ENCODE measurements at regions not wholly inside any gene's neighbourhood (a gene's known extent, or its start where the extent isn't known, plus 50 kb on each side); places are given as distances from the start of the nearest gene placed in this dataset.
"Not testable (repeated sequence)": the region's sequence is repeated elsewhere in the genome, so short reads cannot be mapped to it uniquely, and the experiment has no call there.

DNA sequence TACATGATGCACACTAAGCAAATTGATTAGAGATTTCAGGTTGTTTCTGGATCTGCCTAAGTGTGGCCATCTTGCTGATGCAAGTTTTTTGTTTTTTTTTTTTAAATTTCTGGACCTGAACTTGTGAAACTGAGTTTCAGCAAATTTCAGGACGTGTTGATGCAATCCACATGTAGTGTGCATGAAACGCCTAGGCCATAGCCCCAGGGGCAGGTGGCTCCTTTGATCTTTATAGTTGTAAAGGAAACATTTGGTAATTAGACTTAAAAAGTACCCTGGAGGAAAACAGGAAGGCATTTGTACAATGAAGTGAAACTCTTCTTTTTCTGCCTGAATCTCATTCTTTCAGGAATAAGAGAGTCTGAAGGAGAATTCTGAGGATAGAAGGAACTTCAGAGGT is 162.2 kb upstream of the LHX8 start:
- no TSS peak for BruUV-seq (replicated peaks)
- no peaks in the 10 kb centered on the region for H3K4me1 Mint-ChIP-seq (ENCODE audit: low read depth, unreplicated experiment)
- H3K4me3 Mint-ChIP-seq (ENCODE audit: low read depth, unreplicated experiment) = no peak overlapping the region
- intact Hi-C loops (cut with micrococcal nuclease; ENCODE audit: unreplicated experiment) = no loop called here
- no peaks in the 10 kb centered on the region for H3K27me3 Mint-ChIP-seq (ENCODE audit: unreplicated experiment)
- no peak for DNase-seq
- CTCF ChIA-PET = interaction anchor here (1.0 kb wide), 1 partner anchor 8 kb away, joined by 4 read pairs; no protein-coding TSS in a partner anchor
- no peak for TF ChIP-seq CTCF (IDR thresholded peaks at IDR 0.05; ENCODE audit: unreplicated experiment)
- H3K9me3 Mint-ChIP-seq (ENCODE audit: low read depth, unreplicated experiment) = no peaks in the 10 kb centered on the region
- H3K36me3 Mint-ChIP-seq (ENCODE audit: insufficient read depth, unreplicated experiment) = no peaks in the 10 kb centered on the region
- H3K27ac Mint-ChIP-seq (ENCODE audit: unreplicated experiment) = no peak overlapping the region

- Mint-ChIP-seq H3K4me3 (ENCODE audit: low read depth, unreplicated experiment) (no peak overlapping the region), H3K27ac (ENCODE audit: unreplicated experiment) (no peak overlapping the region), H3K4me1 (ENCODE audit: low read depth, unreplicated experiment) (no peaks in the 10 kb centered on the region), H3K27me3 (ENCODE audit: unreplicated experiment) (no peaks in the 10 kb centered on the region), H3K36me3 (ENCODE audit: insufficient read depth, unreplicated experiment) (no peaks in the 10 kb centered on the region), H3K9me3 (ENCODE audit: low read depth, unreplicated experiment) (no peaks in the 10 kb centered on the region)
- BruUV-seq (replicated peaks) = no TSS peak
- intact Hi-C loops (cut with micrococcal nuclease; ENCODE audit: unreplicated experiment) = no loop called here
- TF ChIP-seq CTCF (IDR thresholded peaks at IDR 0.05; ENCODE audit: unreplicated experiment) = no peak
- DNase-seq = no peak
- CTCF ChIA-PET = no interaction called here
Measured at GRCh38 chr1:74976491-74976890, 157.7 kb upstream of the LHX8 start.

- intact Hi-C loops (cut with micrococcal nuclease; ENCODE audit: unreplicated experiment); H3K27ac Mint-ChIP-seq (ENCODE audit: unreplicated experiment); H3K4me1 Mint-ChIP-seq (ENCODE audit: low read depth, unreplicated experiment); DNase-seq; H3K36me3 Mint-ChIP-seq (ENCODE audit: insufficient read depth, unreplicated experiment); H3K4me3 Mint-ChIP-seq (ENCODE audit: low read depth, unreplicated experiment); H3K27me3 Mint-ChIP-seq (ENCODE audit: unreplicated experiment); H3K9me3 Mint-ChIP-seq (ENCODE audit: low read depth, unreplicated experiment); BruUV-seq (replicated peaks): not testable (repeated sequence)
- CTCF ChIA-PET = interaction anchor here (0.7 kb wide), 1 partner anchor 169 kb away, joined by 4 read pairs; no protein-coding TSS in a partner anchor
Measured at GRCh38 chr1:74992448-74992847, 141.7 kb upstream of the LHX8 start.

DNA sequence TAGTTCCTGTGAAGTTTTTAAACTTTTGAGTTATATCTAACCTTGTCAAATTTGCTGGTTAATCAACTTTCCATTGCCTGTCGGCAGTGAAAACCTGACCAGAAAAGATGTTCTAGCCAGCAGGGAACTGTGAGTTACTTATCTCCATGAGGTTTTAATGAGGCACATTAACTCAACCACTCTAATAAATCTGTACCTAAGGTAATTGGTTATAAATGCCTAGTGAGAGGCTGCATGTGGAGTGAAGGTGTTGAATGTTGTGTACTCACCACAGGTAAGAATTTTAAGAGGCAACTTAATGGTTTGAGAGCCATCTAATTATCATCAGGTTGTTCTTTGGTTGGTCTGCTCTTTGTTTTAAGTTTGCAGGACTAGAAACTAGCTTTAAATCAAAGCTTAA is 138.4 kb upstream of the LHX8 start:
- CTCF ChIA-PET = no interaction called here
- intact Hi-C loops (cut with micrococcal nuclease; ENCODE audit: unreplicated experiment) = no loop called here
- no peaks in the 10 kb centered on the region for H3K4me1 Mint-ChIP-seq (ENCODE audit: low read depth, unreplicated experiment)
- DNase-seq = no peak
- H3K9me3 Mint-ChIP-seq (ENCODE audit: low read depth, unreplicated experiment) = no peaks in the 10 kb centered on the region
- no TSS peak for BruUV-seq (replicated peaks)
- no peaks in the 10 kb centered on the region for H3K36me3 Mint-ChIP-seq (ENCODE audit: insufficient read depth, unreplicated experiment)
- H3K27ac Mint-ChIP-seq (ENCODE audit: unreplicated experiment) = no peak overlapping the region
- TF ChIP-seq CTCF (IDR thresholded peaks at IDR 0.05; ENCODE audit: unreplicated experiment) = no peak
- H3K4me3 Mint-ChIP-seq (ENCODE audit: low read depth, unreplicated experiment) = no peak overlapping the region
- no peaks in the 10 kb centered on the region for H3K27me3 Mint-ChIP-seq (ENCODE audit: unreplicated experiment)

GRCh38 chr1:75010547-75010946 is 123.6 kb upstream of the LHX8 start:
- no peak for DNase-seq
- CTCF ChIA-PET = no interaction called here
- no peak overlapping the region for H3K27ac Mint-ChIP-seq (ENCODE audit: unreplicated experiment)
- peaks cover under 1% of the 10 kb centered on the region for H3K9me3 Mint-ChIP-seq (ENCODE audit: low read depth, unreplicated experiment)
- intact Hi-C loops (cut with micrococcal nuclease; ENCODE audit: unreplicated experiment) = no loop called here
- no TSS peak for BruUV-seq (replicated peaks)
- H3K27me3 Mint-ChIP-seq (ENCODE audit: unreplicated experiment) = no peaks in the 10 kb centered on the region
- TF ChIP-seq CTCF (IDR thresholded peaks at IDR 0.05; ENCODE audit: unreplicated experiment) = no peak
- H3K4me1 Mint-ChIP-seq (ENCODE audit: low read depth, unreplicated experiment) = no peaks in the 10 kb centered on the region
- H3K36me3 Mint-ChIP-seq (ENCODE audit: insufficient read depth, unreplicated experiment) = no peaks in the 10 kb centered on the region
- no peak overlapping the region for H3K4me3 Mint-ChIP-seq (ENCODE audit: low read depth, unreplicated experiment)
